ENCODE measurements at regions not wholly inside any gene's neighbourhood (a gene's known extent, or its start where the extent isn't known, plus 50 kb on each side); places are given as distances from the start of the nearest gene placed in this dataset.

DNA sequence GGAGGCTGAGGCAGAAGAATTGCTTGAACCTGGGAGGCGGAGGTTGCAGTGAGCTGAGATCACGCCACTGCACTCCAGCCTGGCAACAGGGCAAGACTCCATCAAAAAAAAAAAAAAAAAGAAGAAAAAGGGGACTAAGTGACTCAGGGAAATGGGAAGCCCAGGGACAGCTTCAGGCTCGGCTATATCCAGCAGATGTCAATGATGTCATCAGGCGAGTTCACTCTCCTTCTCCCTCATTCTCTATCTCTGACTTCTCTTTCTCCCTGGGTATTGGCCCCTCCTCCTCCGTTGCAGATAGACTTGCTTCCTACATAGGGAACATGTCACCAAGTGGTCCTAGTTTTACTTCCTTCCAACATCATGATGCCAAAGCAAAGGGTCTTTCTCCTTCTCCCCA is 316.8 kb downstream of the TFAP2C start:
- TF ChIP-seq POLR2A (IDR thresholded peaks at IDR 0.05): no peak
- TF ChIP-seq, protein P1, sequence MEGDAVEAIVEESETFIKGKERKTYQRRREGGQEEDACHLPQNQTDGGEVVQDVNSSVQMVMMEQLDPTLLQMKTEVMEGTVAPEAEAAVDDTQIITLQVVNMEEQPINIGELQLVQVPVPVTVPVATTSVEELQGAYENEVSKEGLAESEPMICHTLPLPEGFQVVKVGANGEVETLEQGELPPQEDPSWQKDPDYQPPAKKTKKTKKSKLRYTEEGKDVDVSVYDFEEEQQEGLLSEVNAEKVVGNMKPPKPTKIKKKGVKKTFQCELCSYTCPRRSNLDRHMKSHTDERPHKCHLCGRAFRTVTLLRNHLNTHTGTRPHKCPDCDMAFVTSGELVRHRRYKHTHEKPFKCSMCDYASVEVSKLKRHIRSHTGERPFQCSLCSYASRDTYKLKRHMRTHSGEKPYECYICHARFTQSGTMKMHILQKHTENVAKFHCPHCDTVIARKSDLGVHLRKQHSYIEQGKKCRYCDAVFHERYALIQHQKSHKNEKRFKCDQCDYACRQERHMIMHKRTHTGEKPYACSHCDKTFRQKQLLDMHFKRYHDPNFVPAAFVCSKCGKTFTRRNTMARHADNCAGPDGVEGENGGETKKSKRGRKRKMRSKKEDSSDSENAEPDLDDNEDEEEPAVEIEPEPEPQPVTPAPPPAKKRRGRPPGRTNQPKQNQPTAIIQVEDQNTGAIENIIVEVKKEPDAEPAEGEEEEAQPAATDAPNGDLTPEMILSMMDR (IDR thresholded peaks at IDR 0.05): no peak
- H3K4me3 ChIP-seq: no peak overlapping the region
- H3K36me3 ChIP-seq: no peaks in the 10 kb centered on the region
- no peaks in the 10 kb centered on the region for H3K27me3 ChIP-seq
- WGBS (ENCODE audit: insufficient coverage, low coverage, low lambda C conversion rate, missing lambda C conversion rate): 39% methylated on average over 5 of the region's 5 CpGs
- intact Hi-C loops (cut with DNase I): no loop called here
- no peaks in the 10 kb centered on the region for H3K4me1 ChIP-seq
- H3K9me3 ChIP-seq: no peaks in the 10 kb centered on the region
- DNase-seq (no peak), ATAC-seq (no peak)
- H3K27ac ChIP-seq: no peak overlapping the region

DNA sequence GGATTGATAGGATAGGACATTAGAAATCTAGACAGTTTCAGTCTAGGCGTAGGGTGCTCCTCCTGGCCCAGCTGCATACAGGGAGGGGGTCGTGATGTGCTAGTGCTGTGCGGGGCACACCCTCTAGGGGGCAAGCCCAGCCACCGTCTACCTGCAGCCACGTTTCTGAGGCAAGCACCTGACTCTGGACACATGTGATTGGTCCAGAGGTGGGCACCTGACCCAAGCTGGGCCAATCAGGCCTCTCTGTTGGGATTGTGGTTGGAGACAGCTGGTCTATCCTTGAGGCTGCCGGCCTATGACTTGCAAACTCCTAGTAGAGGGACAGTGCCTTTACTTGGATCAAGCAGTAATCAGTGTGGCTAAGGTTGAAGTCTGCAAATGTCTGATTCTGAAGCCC is 317.1 kb downstream of the BMP7 start:
- WGBS (ENCODE audit: insufficient coverage, low coverage, low lambda C conversion rate, missing lambda C conversion rate): 50% methylated on average over 2 of the region's 6 CpGs
- H3K9me3 ChIP-seq: no peaks in the 10 kb centered on the region
- H3K27ac ChIP-seq: no peak overlapping the region
- DNase-seq: no peak
- intact Hi-C loops (cut with DNase I): no loop called here
- H3K4me3 ChIP-seq: no peak overlapping the region
- no peak for ATAC-seq
- no peaks in the 10 kb centered on the region for H3K4me1 ChIP-seq
- TF ChIP-seq, protein P1 (IDR thresholded peaks at IDR 0.05): no peak
- no peak for TF ChIP-seq POLR2A (IDR thresholded peaks at IDR 0.05)
- no peaks in the 10 kb centered on the region for H3K27me3 ChIP-seq
- no peaks in the 10 kb centered on the region for H3K36me3 ChIP-seq

DNA sequence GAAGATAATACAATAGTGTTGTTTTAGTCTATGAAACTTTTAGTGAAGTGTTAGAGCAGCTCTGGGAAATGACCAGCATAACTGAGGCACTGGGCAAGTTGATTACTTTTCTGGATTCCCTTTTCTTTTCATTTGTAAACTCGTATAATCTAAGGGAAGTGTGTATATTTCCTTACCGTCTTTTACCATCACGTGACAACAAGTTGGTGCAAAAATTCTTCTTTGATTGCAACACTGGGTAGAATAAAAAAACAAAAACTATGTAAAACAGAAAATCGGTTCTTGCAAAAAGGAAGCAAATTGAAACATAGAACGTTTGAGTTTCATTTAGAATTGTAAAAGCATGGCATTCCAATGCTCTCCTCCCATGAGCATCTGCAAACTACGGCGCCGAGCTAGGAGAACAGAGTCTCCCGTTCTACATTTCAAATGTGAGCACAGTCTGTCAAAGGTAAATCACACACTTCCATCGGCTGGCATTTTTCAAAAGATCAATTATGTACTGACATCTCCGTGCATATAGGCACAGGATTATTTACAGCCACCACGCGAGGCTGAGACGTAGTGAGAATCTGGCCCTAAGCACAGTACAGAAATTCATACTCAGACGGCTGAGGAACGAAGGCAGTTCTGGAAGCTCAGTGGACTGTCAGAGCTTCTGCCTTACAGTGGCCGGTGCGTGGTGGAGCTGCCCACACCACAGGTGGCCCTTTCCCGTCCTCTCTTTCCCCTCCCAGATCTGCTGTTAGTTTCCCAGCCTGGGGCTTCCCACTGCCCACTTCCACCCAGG is 314.0 kb downstream of the BMP7 start:
- Histone ChIP-seq H3K27ac (no peak overlapping the region), H3K9me3 (no peaks in the 10 kb centered on the region), H3K27me3 (no peaks in the 10 kb centered on the region), H3K4me3 (no peak overlapping the region), H3K4me1 (no peaks in the 10 kb centered on the region), H3K36me3 (no peaks in the 10 kb centered on the region)
- intact Hi-C loops (cut with DNase I): no loop called here
- DNase-seq (no peak), ATAC-seq (no peak)
- no peak for TF ChIP-seq POLR2A (IDR thresholded peaks at IDR 0.05)
- TF ChIP-seq, protein P1 (IDR thresholded peaks at IDR 0.05): no peak
- 45% methylated on average over 15 of the region's 19 CpGs for WGBS (ENCODE audit: insufficient coverage, low coverage, low lambda C conversion rate, missing lambda C conversion rate)

DNA sequence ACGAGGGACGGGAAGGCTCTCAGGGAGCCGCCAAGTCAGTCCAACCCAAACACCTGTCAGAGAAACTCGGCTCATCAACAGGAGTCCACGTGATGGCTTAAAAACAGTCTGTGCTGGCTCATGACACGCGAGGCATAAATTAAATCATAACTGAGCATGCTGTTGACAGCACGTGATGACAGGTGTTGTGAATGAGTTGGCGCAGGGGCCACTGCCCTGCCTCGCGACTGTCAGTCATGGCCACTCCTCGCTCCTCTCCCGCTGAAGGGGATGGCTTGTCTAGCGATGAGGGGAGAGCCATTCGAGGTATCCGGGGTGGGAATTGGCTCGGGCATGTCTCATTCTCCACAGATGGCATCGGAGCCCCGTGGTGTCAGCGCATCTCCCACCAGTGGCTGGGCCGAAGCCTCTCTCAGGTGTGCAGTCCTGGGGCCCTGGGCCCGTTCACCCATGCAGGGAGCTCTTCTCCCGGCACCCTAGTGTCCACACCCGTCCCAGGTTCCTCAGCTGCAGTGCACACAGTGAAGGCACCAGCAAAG is 313.3 kb downstream of the BMP7 start:
- Histone ChIP-seq H3K27me3 (no peaks in the 10 kb centered on the region), H3K9me3 (no peaks in the 10 kb centered on the region), H3K4me1 (no peaks in the 10 kb centered on the region), H3K4me3 (no peak overlapping the region), H3K36me3 (no peaks in the 10 kb centered on the region), H3K27ac (no peak overlapping the region)
- intact Hi-C loops (cut with DNase I): no loop called here
- TF ChIP-seq, protein P1 (IDR thresholded peaks at IDR 0.05): no peak
- TF ChIP-seq POLR2A (IDR thresholded peaks at IDR 0.05): no peak
- DNase-seq (no peak), ATAC-seq (no peak)
- 40% methylated on average over 2 of the region's 24 CpGs for WGBS (ENCODE audit: insufficient coverage, low coverage, low lambda C conversion rate, missing lambda C conversion rate)

Data from right lobe of liver (tissue), 6 donors.